ENCODE measurements at regions not wholly inside any gene's neighbourhood (a gene's known extent, or its start where the extent isn't known, plus 50 kb on each side); places are given as distances from the start of the nearest gene placed in this dataset.

DNA sequence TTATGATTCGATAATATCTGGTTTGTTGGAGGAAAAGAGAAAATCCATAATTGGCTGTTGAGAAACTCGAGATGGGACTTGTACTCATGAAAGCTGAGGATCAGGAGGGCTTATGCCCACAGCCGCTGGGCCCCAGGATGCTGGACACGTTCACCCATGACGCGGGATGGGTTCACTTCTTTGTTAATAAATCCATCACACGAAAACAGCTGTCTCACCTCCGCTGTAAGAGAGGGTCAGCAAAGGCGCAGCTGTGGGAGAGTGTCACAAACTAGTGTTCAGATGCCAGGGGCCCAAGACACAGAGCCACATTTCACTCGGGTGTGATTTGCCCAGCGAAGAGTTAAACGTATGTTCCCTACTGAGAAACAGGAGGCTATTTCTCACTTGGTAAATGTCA, 315.1 kb downstream of the THBS2 start:
- WGBS, 2 experiments (ENCODE audit: insufficient coverage in 1 of 2, insufficient read length in 1 of 2): 91 to 94% methylated on average over 10 to 12 of the region's 12 CpGs
- Mint-ChIP-seq H3K36me3 (ENCODE audit: low read depth) (no peaks in the 10 kb centered on the region), H3K27me3 (ENCODE audit: insufficient read depth) (no peaks in the 10 kb centered on the region), H3K4me3 (no peak overlapping the region), H3K4me1 (no peaks in the 10 kb centered on the region), H3K27ac (no peak overlapping the region), H3K9me3 (peaks cover 2% of the 10 kb centered on the region)
- DNase-seq: no peak
- no peak for TF ChIP-seq CTCF (conservative IDR thresholded peaks at IDR 0.05)
- Histone ChIP-seq H3K36me3 (ENCODE audit: control insufficient read depth, insufficient read depth, low read length) (no peaks in the 10 kb centered on the region), H3K9ac (ENCODE audit: extremely low read depth, low read length, poor library complexity, severe bottlenecking) (no peak overlapping the region), H3K27me3 (ENCODE audit: control insufficient read depth, insufficient read depth, low read length, poor library complexity, severe bottlenecking) (no peaks in the 10 kb centered on the region), H3K4me3 (ENCODE audit: low read length) (no peak overlapping the region), H3K27ac (ENCODE audit: low read depth, low read length) (no peak overlapping the region), H3K4me1 (ENCODE audit: control insufficient read depth, insufficient read depth, low read length) (no peaks in the 10 kb centered on the region), H3K9me3 (ENCODE audit: control insufficient read depth, low read length) (no peaks in the 10 kb centered on the region)

DNA sequence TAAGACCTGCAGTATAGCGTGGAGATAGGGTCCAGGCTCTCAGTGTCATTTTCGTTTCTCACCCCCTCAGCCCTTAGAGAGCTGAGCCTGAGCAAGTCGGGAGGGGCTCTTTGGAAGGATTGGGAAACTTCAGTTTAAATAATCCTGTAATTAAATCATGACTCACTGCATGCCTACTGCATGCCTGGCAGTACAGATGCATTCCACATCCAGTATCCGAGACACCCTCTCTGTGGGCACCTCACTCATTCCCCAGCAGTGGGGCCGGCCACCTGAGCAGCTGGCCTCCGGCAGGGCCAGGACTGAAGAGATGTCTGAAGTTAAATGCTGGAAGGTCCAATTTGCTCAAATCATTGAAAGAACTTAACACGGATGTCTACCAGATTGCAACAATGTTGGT, 316.6 kb downstream of the THBS2 start:
- H3K4me3 Mint-ChIP-seq: no peak overlapping the region
- no peak overlapping the region for H3K9ac ChIP-seq (ENCODE audit: extremely low read depth, low read length, poor library complexity, severe bottlenecking)
- no peak for TF ChIP-seq CTCF (conservative IDR thresholded peaks at IDR 0.05)
- H3K27me3 Mint-ChIP-seq (ENCODE audit: insufficient read depth): no peaks in the 10 kb centered on the region
- no peaks in the 10 kb centered on the region for H3K4me1 ChIP-seq (ENCODE audit: control insufficient read depth, insufficient read depth, low read length)
- H3K36me3 Mint-ChIP-seq (ENCODE audit: low read depth): no peaks in the 10 kb centered on the region
- DNase-seq: no peak
- WGBS, 2 experiments (ENCODE audit: insufficient coverage in 1 of 2, insufficient read length in 1 of 2): 90 to 93% methylated on average over 4 to 6 of the region's 7 CpGs
- H3K4me1 Mint-ChIP-seq: no peaks in the 10 kb centered on the region
- no peak overlapping the region for H3K27ac Mint-ChIP-seq
- no peaks in the 10 kb centered on the region for H3K27me3 ChIP-seq (ENCODE audit: control insufficient read depth, insufficient read depth, low read length, poor library complexity, severe bottlenecking)
- H3K9me3 Mint-ChIP-seq: peaks cover 16% of the 10 kb centered on the region
- no peaks in the 10 kb centered on the region for H3K36me3 ChIP-seq (ENCODE audit: control insufficient read depth, insufficient read depth, low read length)
- no peak overlapping the region for H3K27ac ChIP-seq (ENCODE audit: low read depth, low read length)
- H3K4me3 ChIP-seq (ENCODE audit: low read length): no peak overlapping the region
- peaks cover 9% of the 10 kb centered on the region for H3K9me3 ChIP-seq (ENCODE audit: control insufficient read depth, low read length)

GRCh38 chr6:168935628-168936010, 318.0 kb downstream of the THBS2 start:
- H3K27me3 Mint-ChIP-seq (ENCODE audit: insufficient read depth): no peaks in the 10 kb centered on the region
- no peak for TF ChIP-seq CTCF (conservative IDR thresholded peaks at IDR 0.05)
- H3K4me1 Mint-ChIP-seq: no peaks in the 10 kb centered on the region
- Histone ChIP-seq H3K9ac (ENCODE audit: extremely low read depth, low read length, poor library complexity, severe bottlenecking) (no peak overlapping the region), H3K36me3 (ENCODE audit: control insufficient read depth, insufficient read depth, low read length) (no peaks in the 10 kb centered on the region), H3K9me3 (ENCODE audit: control insufficient read depth, low read length) (peaks cover 13% of the 10 kb centered on the region), H3K4me1 (ENCODE audit: control insufficient read depth, insufficient read depth, low read length) (no peaks in the 10 kb centered on the region), H3K27me3 (ENCODE audit: control insufficient read depth, insufficient read depth, low read length, poor library complexity, severe bottlenecking) (no peaks in the 10 kb centered on the region), H3K27ac (ENCODE audit: low read depth, low read length) (no peak overlapping the region), H3K4me3 (ENCODE audit: low read length) (no peak overlapping the region)
- DNase-seq: no peak
- no peak overlapping the region for H3K27ac Mint-ChIP-seq
- H3K4me3 Mint-ChIP-seq: no peak overlapping the region
- H3K36me3 Mint-ChIP-seq (ENCODE audit: low read depth): no peaks in the 10 kb centered on the region
- WGBS, 2 experiments (ENCODE audit: insufficient coverage in 1 of 2, insufficient read length in 1 of 2): 92 to 94% methylated on average over 4 to 10 of the region's 10 CpGs
- peaks cover 22% of the 10 kb centered on the region for H3K9me3 Mint-ChIP-seq

Measured in endodermal cell (in vitro differentiated cells).